Liver (tissue), 8 donors: ENCODE measurements at regions not wholly inside any gene's neighbourhood (a gene's known extent, or its start where the extent isn't known, plus 50 kb on each side); places are given as distances from the start of the nearest gene placed in this dataset.

Source experiments
- DNase-seq: peaks from one replicate; pipeline ENCODE4 v3.0.0-alpha.2; 2017; ENCODE audit warnings: low spot score
- H3K27ac ChIP-seq, 2 donors: one replicate each; pipeline ENCODE4 v1.7.0; 2013; ENCODE audit warnings: inconsistent platforms in 2 of 2, low read length in 2 of 2, control low read depth in 1 of 2, low read depth in 1 of 2, mild to moderate bottlenecking in 1 of 2
- H3K27me3 ChIP-seq, 4 donors: one replicate each; pipeline versions ENCODE4 v1.6.1 to v1.7.0; 2013; ENCODE audit warnings: low read length in 3 of 4, inconsistent platforms in 1 of 4, mild to moderate bottlenecking in 1 of 4, moderate library complexity in 1 of 4; ENCODE audit not compliant: control insufficient read depth in 4 of 4, insufficient read depth in 4 of 4
- H3K36me3 ChIP-seq, 4 donors: one replicate each; pipeline versions ENCODE4 v1.6.1 to v1.7.0; 2013; ENCODE audit warnings: low read length in 3 of 4, mild to moderate bottlenecking in 3 of 4, low read depth in 1 of 4, moderate library complexity in 1 of 4; ENCODE audit not compliant: control insufficient read depth in 4 of 4, insufficient read depth in 3 of 4
- H3K4me1 ChIP-seq, 4 donors: one replicate each; pipeline versions ENCODE4 v1.6.1 to v1.7.0; 2013; ENCODE audit warnings: low read length in 3 of 4, mild to moderate bottlenecking in 3 of 4, moderate library complexity in 1 of 4; ENCODE audit not compliant: control insufficient read depth in 4 of 4, insufficient read depth in 4 of 4
- H3K4me3 ChIP-seq, 3 donors: one replicate each; pipeline versions ENCODE4 v1.6.1 to v1.7.0; 2013; ENCODE audit warnings: low read length in 3 of 3, control low read depth in 1 of 3, low read depth in 1 of 3, mild to moderate bottlenecking in 1 of 3
- H3K9ac ChIP-seq, 2 donors: one replicate each; pipeline ENCODE4 v1.7.0; 2013; ENCODE audit warnings: low read length in 2 of 2, mild to moderate bottlenecking in 2 of 2, moderate library complexity in 2 of 2, control low read depth in 1 of 2, low read depth in 1 of 2
- H3K9me3 ChIP-seq, 4 donors: one replicate each; pipeline versions ENCODE4 v1.6.1 to v1.7.0; 2013; ENCODE audit warnings: low read length in 3 of 4; ENCODE audit not compliant: control insufficient read depth in 4 of 4
- CTCF ChIP-seq: fragments of 150-350 bp; IDR thresholded peaks from 2 replicates; pipeline ENCODE4 v1.5.1; 2017; ENCODE audit warnings: improper control_type of control experiment, low read depth, low read length; ENCODE audit not compliant: missing input control
- EGR1 ChIP-seq, 2 donors: IDR thresholded peaks; 2 replicates each; pipeline ENCODE4 v1.6.1; 2016 to 2018; ENCODE audit warnings: antibody characterized with exemption in 2 of 2, low read depth in 2 of 2
- FOXA1 ChIP-seq: IDR thresholded peaks from 2 replicates; pipeline ENCODE4 v1.6.1; 2016; ENCODE audit warnings: antibody characterized with exemption
- FOXA2 ChIP-seq: IDR thresholded peaks from 2 replicates; pipeline ENCODE4 v1.6.1; 2016; ENCODE audit warnings: antibody characterized with exemption
- GABPA ChIP-seq, 2 donors: IDR thresholded peaks in 1 of 2; conservative IDR thresholded peaks in 1 of 2; 2 replicates each; pipeline ENCODE4 v1.6.1; 2016; ENCODE audit warnings: antibody characterized with exemption in 2 of 2, mild to moderate bottlenecking in 1 of 2, moderate library complexity in 1 of 2
- HNF4A ChIP-seq, 2 donors: conservative IDR thresholded peaks; 2 replicates each; pipeline ENCODE4 v1.6.1; 2016; ENCODE audit warnings: antibody characterized with exemption in 2 of 2, mild to moderate bottlenecking in 2 of 2
- HNF4G ChIP-seq: IDR thresholded peaks from 2 replicates; pipeline ENCODE4 v1.6.1; 2016; ENCODE audit warnings: antibody characterized with exemption
- JUND ChIP-seq, 2 donors: IDR thresholded peaks; 2 replicates each; pipeline ENCODE4 v1.6.1; 2016; ENCODE audit warnings: antibody characterized with exemption in 2 of 2
- NR2F2 ChIP-seq: IDR thresholded peaks from 2 replicates; pipeline ENCODE4 v1.6.1; 2016; ENCODE audit warnings: antibody characterized with exemption
- RAD21 ChIP-seq, 2 donors: IDR thresholded peaks; 2 replicates each; pipeline ENCODE4 v1.6.1; 2016; ENCODE audit warnings: antibody characterized with exemption in 2 of 2, mild to moderate bottlenecking in 2 of 2
- REST ChIP-seq: IDR thresholded peaks from 2 replicates; pipeline ENCODE4 v1.6.1; 2016; ENCODE audit warnings: antibody characterized with exemption, mild to moderate bottlenecking
- RXRA ChIP-seq, 2 donors: IDR thresholded peaks; 2 replicates each; pipeline ENCODE4 v1.6.1; 2017 to 2018; ENCODE audit warnings: antibody characterized with exemption in 2 of 2, mild to moderate bottlenecking in 1 of 2
- SP1 ChIP-seq: IDR thresholded peaks from 2 replicates; pipeline ENCODE4 v1.6.1; 2018; ENCODE audit warnings: antibody characterized with exemption, mild to moderate bottlenecking
- TAF1 ChIP-seq: conservative IDR thresholded peaks from 2 replicates; pipeline ENCODE4 v1.6.1; 2016; ENCODE audit warnings: antibody characterized with exemption, mild to moderate bottlenecking
- YY1 ChIP-seq: IDR thresholded peaks from 2 replicates; pipeline ENCODE4 v1.6.1; 2016; ENCODE audit warnings: antibody characterized with exemption, mild to moderate bottlenecking
- WGBS: extraction: QIAGEN DNeasy Blood & Tissue Kit; methylation state at CpG from one replicate; pipeline ENCODE4 v1.1.7; 2013; 5-methylcytosine and 5-hydroxymethylcytosine counted together
- TF ChIP-seq, protein P1 (sequence below): IDR thresholded peaks from 2 replicates; pipeline ENCODE4 v1.6.1; 2016; ENCODE audit warnings: antibody characterized with exemption
- TF ChIP-seq, protein P2 (sequence below): IDR thresholded peaks from 2 replicates; pipeline ENCODE4 v1.6.1; 2016; ENCODE audit warnings: antibody characterized with exemption
- TF ChIP-seq, protein P3 (sequence below): IDR thresholded peaks from 2 replicates; pipeline ENCODE4 v1.6.1; 2016; ENCODE audit warnings: antibody characterized with exemption
- donor health status: healthy.
- donor health status: healthy.
- donor health status: healthy.
- donor health status: healthy.
- donor health status: healthy.

DNA sequence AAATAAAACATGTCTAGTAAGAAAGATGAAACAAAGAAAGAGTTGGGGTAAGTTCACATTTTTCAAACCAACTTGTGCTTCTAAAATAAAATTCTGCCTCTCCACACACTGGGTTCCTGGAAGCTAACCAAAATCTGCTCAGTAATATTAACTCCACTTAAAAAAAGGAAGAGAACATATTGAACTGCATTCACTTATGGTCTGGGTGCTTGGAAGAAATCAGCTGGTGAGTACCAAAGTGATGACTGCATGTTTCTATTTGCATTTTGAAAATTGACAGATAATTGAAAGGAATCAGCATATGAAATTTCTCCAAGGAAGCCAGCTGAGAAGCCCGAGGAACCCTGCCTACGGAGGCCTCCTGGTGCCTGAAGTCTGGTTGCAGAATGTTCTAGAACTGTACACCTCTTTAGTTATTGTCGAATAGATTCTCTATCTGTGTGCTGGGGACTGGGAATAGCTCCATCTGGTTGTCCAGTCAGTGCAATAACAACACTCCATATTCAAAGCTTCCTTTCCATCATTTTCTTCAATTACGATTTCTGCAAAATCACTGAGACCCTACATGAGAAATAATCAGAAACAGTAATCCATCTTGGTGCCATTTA is 836.1 kb downstream of the VRK1 start:
- no peak overlapping the region for H3K9ac ChIP-seq
- no peak overlapping the region for H3K27ac ChIP-seq
- H3K4me3 ChIP-seq, result no peak overlapping the region
- no peak for DNase-seq
- H3K4me1 ChIP-seq, result no peaks in the 10 kb centered on the region
- no peaks in the 10 kb centered on the region for H3K9me3 ChIP-seq
- 87% methylated on average over 4 of the region's 4 CpGs for whole genome bisulfite sequencing
- H3K36me3 ChIP-seq, result no peaks in the 10 kb centered on the region
- peaks cover 0 to 8% (median 0%) of the 10 kb centered on the region in 4 donors for H3K27me3 ChIP-seq
- TF ChIP-seq REST, result no peak
- TF ChIP-seq CTCF, result no peak
- TF ChIP-seq HNF4A (conservative IDR thresholded peaks at IDR 0.05), result no peak
- TF ChIP-seq RAD21 (IDR thresholded peaks at IDR 0.05), result no peak
- no peak for TF ChIP-seq HNF4G
- no peak for TF ChIP-seq SP1
- TF ChIP-seq FOXA2, result no peak
- TF ChIP-seq RXRA (IDR thresholded peaks at IDR 0.05), result no peak
- no peak for TF ChIP-seq FOXA1
- no peak for TF ChIP-seq EGR1 (IDR thresholded peaks at IDR 0.05; ENCODE audit: low read depth in 2 of 2)
- TF ChIP-seq GABPA (IDR thresholded peaks at IDR 0.05 in 1 of 2, conservative IDR thresholded peaks at IDR 0.05 in 1 of 2), result no peak
- TF ChIP-seq, protein P1, sequence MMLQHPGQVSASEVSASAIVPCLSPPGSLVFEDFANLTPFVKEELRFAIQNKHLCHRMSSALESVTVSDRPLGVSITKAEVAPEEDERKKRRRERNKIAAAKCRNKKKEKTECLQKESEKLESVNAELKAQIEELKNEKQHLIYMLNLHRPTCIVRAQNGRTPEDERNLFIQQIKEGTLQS, result no peak
- TF ChIP-seq, protein P2, sequence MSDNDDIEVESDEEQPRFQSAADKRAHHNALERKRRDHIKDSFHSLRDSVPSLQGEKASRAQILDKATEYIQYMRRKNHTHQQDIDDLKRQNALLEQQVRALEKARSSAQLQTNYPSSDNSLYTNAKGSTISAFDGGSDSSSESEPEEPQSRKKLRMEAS, result no peak
- TF ChIP-seq YY1, result no peak
- TF ChIP-seq JUND (IDR thresholded peaks at IDR 0.05), result no peak
- no peak for TF ChIP-seq TAF1
- no peak for TF ChIP-seq NR2F2
- TF ChIP-seq, protein P3, sequence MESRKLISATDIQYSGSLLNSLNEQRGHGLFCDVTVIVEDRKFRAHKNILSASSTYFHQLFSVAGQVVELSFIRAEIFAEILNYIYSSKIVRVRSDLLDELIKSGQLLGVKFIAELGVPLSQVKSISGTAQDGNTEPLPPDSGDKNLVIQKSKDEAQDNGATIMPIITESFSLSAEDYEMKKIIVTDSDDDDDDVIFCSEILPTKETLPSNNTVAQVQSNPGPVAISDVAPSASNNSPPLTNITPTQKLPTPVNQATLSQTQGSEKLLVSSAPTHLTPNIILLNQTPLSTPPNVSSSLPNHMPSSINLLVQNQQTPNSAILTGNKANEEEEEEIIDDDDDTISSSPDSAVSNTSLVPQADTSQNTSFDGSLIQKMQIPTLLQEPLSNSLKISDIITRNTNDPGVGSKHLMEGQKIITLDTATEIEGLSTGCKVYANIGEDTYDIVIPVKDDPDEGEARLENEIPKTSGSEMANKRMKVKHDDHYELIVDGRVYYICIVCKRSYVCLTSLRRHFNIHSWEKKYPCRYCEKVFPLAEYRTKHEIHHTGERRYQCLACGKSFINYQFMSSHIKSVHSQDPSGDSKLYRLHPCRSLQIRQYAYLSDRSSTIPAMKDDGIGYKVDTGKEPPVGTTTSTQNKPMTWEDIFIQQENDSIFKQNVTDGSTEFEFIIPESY, result no peak
